NCI-H524 treated with DMSO at 0.1 percent for 48 hours (cell line): ENCODE measurements at regions not wholly inside any gene's neighbourhood (a gene's known extent, or its start where the extent isn't known, plus 50 kb on each side); places are given as distances from the start of the nearest gene placed in this dataset.

Source experiments
- DNase-seq: peaks from one replicate; lab custom pipeline; 2025; lab: John Stamatoyannopoulos, UW

GRCh38 chr9:78566521-78566920 is 269.6 kb downstream of the PSAT1 start:
- no peak for DNase-seq

GRCh38 chr9:78566948-78567675 is 270.2 kb downstream of the PSAT1 start:
- DNase-seq, result no peak

- DNase-seq, result no peak
These were observed 270.8 kb downstream of the PSAT1 start for GRCh38 chr9:78567693-78568092.

GRCh38 chr9:78568774-78569173 is 271.8 kb downstream of the PSAT1 start:
- no peak for DNase-seq

- DNase-seq, result no peak
These were observed 275.3 kb downstream of the PSAT1 start for GRCh38 chr9:78572266-78572665.

GRCh38 chr9:78573205-78573604 is 276.3 kb downstream of the PSAT1 start:
- no peak for DNase-seq

- DNase-seq, result no peak
These were observed 276.7 kb downstream of the PSAT1 start for GRCh38 chr9:78573669-78574068.

- peak; percentile 36 for DNase-seq
These were observed 277.6 kb downstream of the PSAT1 start for GRCh38 chr9:78574354-78575045.

GRCh38 chr9:78575081-78575480 is 278.2 kb downstream of the PSAT1 start:
- no peak for DNase-seq

- no peak for DNase-seq
These were observed 278.8 kb downstream of the PSAT1 start for GRCh38 chr9:78575771-78576170.

GRCh38 chr9:78577156-78577906 is 280.4 kb downstream of the PSAT1 start:
- no peak for DNase-seq

GRCh38 chr9:78578072-78578471 is 281.1 kb downstream of the PSAT1 start:
- DNase-seq, result no peak

GRCh38 chr9:78582821-78583220 is 285.9 kb downstream of the PSAT1 start:
- DNase-seq, result no peak

- no peak for DNase-seq
These were observed 287.7 kb downstream of the PSAT1 start for GRCh38 chr9:78584589-78584988.

- DNase-seq, result no peak
These were observed 289.0 kb downstream of the PSAT1 start for GRCh38 chr9:78585909-78586308.

- DNase-seq, result no peak
These were observed 293.1 kb downstream of the PSAT1 start for GRCh38 chr9:78590068-78590467.

GRCh38 chr9:78592811-78593210 is 295.9 kb downstream of the PSAT1 start:
- no peak for DNase-seq

- no peak for DNase-seq
These were observed 298.4 kb downstream of the PSAT1 start for GRCh38 chr9:78595200-78595945.

GRCh38 chr9:78596346-78596745 is 299.4 kb downstream of the PSAT1 start:
- DNase-seq, result no peak

GRCh38 chr9:78598120-78598519 is 301.2 kb downstream of the PSAT1 start:
- DNase-seq, result no peak

GRCh38 chr9:78599926-78600325 is 303.0 kb downstream of the PSAT1 start:
- DNase-seq, result no peak

GRCh38 chr9:78601957-78602565 is 305.1 kb downstream of the PSAT1 start:
- DNase-seq, result no peak
